ENCODE measurements at regions not wholly inside any gene's neighbourhood (a gene's known extent, or its start where the extent isn't known, plus 50 kb on each side); places are given as distances from the start of the nearest gene placed in this dataset.
"Not testable (repeated sequence)": the region's sequence is repeated elsewhere in the genome, so short reads cannot be mapped to it uniquely, and the experiment has no call there.

GRCh38 chr1:199944986-199945385, 82.5 kb upstream of the NR5A2 start:
- Histone ChIP-seq H3K4me1 (no peaks in the 10 kb centered on the region), H3K27ac (no peak overlapping the region), H3K27me3 (no peaks in the 10 kb centered on the region), H3K4me3 (replicated peaks in 1 of 3) (no peak overlapping the region), H3K9me3 (no peaks in the 10 kb centered on the region), H3K36me3 (no peaks in the 10 kb centered on the region)
- TF ChIP-seq CTCF (IDR thresholded peaks at IDR 0.05) = no peak
- TF ChIP-seq POLR2A (IDR thresholded peaks at IDR 0.05) = no peak
- DNase-seq = no peak
- intact Hi-C loops (cut with DNase I) = no loop called here
- 69 to 73% methylated on average over 3 of the region's 3 CpGs for WGBS, 2 donors

GRCh38 chr1:199945591-199945990, 81.9 kb upstream of the NR5A2 start:
- H3K27ac ChIP-seq = no peak overlapping the region
- no peaks in the 10 kb centered on the region for H3K36me3 ChIP-seq
- WGBS, 2 donors = 76 to 87% methylated on average over 1 of the region's 1 CpG
- TF ChIP-seq POLR2A (IDR thresholded peaks at IDR 0.05) (no peak), CTCF (IDR thresholded peaks at IDR 0.05) (no peak)
- H3K27me3 ChIP-seq = no peaks in the 10 kb centered on the region
- no peak overlapping the region for H3K4me3 ChIP-seq (replicated peaks in 1 of 3)
- intact Hi-C loops (cut with DNase I) = no loop called here
- H3K4me1 ChIP-seq = no peaks in the 10 kb centered on the region
- H3K9me3 ChIP-seq = no peaks in the 10 kb centered on the region
- no peak for DNase-seq

- Histone ChIP-seq H3K4me3 (replicated peaks in 1 of 3) (no peak overlapping the region), H3K9me3 (no peaks in the 10 kb centered on the region), H3K4me1 (no peaks in the 10 kb centered on the region), H3K27me3 (no peaks in the 10 kb centered on the region), H3K27ac (no peak overlapping the region), H3K36me3 (no peaks in the 10 kb centered on the region)
- no peak for TF ChIP-seq POLR2A (IDR thresholded peaks at IDR 0.05)
- TF ChIP-seq CTCF (IDR thresholded peaks at IDR 0.05) = no peak
- WGBS, 2 donors = 81 to 83% methylated on average over 7 of the region's 7 CpGs
- DNase-seq = no peak
- intact Hi-C loops (cut with DNase I) = no loop called here
Measured at GRCh38 chr1:199946305-199947155, 81.0 kb upstream of the NR5A2 start.

- intact Hi-C loops (cut with DNase I) = no loop called here
Measured at GRCh38 chr1:199948587-199949280, 78.8 kb upstream of the NR5A2 start.

GRCh38 chr1:199951005-199951404, 76.5 kb upstream of the NR5A2 start:
- DNase-seq; H3K27ac ChIP-seq; H3K36me3 ChIP-seq; H3K9me3 ChIP-seq; H3K27me3 ChIP-seq; intact Hi-C loops (cut with DNase I); H3K4me3 ChIP-seq (replicated peaks in 1 of 3); H3K4me1 ChIP-seq: not testable (repeated sequence)
- 65 to 77% methylated on average over 6 of the region's 6 CpGs for WGBS, 2 donors

More at GRCh38 chr1:199948587-199949280, 78.8 kb upstream of the NR5A2 start:
- Histone ChIP-seq H3K4me3 (replicated peaks in 1 of 3) (no peak overlapping the region), H3K27me3 (no peaks in the 10 kb centered on the region), H3K9me3 (no peaks in the 10 kb centered on the region), H3K4me1 (no peaks in the 10 kb centered on the region), H3K36me3 (no peaks in the 10 kb centered on the region), H3K27ac (no peak overlapping the region)
- TF ChIP-seq CTCF (IDR thresholded peaks at IDR 0.05) (no peak), POLR2A (IDR thresholded peaks at IDR 0.05) (no peak)
- WGBS, 2 donors = 95% methylated on average over 5 of the region's 5 CpGs
- DNase-seq = no peak

Data from thyroid gland (tissue), 4 donors.